HepG2 (cell line): ENCODE measurements at regions not wholly inside any gene's neighbourhood (a gene's known extent, or its start where the extent isn't known, plus 50 kb on each side); places are given as distances from the start of the nearest gene placed in this dataset.

Source experiments
- ATF3 ChIP-seq: sonication (generic); formaldehyde crosslinking; IDR thresholded peaks from 2 replicates; pipeline ENCODE4 v1.4.0; 2020; ENCODE audit warnings: missing genetic modification reagents
- NCOR1 ChIP-seq: fragments of 200-600 bp; sonication (generic); IDR thresholded peaks from 2 replicates; pipeline ENCODE4 v1.7.0; 2017; ENCODE audit warnings: antibody characterized with exemption, low read length, borderline replicate concordance
- ZKSCAN8 ChIP-seq: IDR thresholded peaks from 2 replicates; pipeline ENCODE4 v1.6.1; 2016; ENCODE audit warnings: borderline replicate concordance, missing genetic modification reagents, missing compliant biosample characterization
- TF ChIP-seq, protein P1 (sequence below): sonication (generic); formaldehyde crosslinking; IDR thresholded peaks from 2 replicates; pipeline ENCODE4 v1.9.0; 2022; ENCODE audit warnings: missing genetic modification reagents, mild to moderate bottlenecking, borderline replicate concordance
- TF ChIP-seq, protein P2 (sequence below): sonication (generic); formaldehyde crosslinking; IDR thresholded peaks from 2 replicates; pipeline ENCODE4 v1.5.0; 2020; ENCODE audit warnings: mild to moderate bottlenecking, missing genetic modification reagents, moderate library complexity

DNA sequence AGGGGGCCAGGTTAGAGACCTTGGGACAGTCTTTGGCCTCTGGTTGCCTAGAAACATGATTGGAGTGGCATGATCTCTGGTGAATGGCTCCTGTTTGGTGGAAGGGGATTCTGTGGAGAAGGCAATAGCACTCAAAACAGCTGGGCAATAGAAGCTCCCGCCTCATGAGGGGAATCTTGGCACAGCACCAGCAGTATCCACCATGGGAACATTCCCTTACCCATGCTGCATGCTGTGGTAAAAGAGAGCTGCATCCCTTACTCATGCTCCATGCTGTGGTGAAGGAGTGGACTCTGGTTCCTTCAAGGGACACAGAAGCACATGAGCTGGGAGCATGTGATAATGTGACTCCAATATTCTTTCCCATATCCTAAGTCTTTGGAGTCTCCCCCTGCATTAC, 160.6 kb downstream of the PJA2 start:
- TF ChIP-seq ATF3 (CRISPR knock-in tag) = no peak
- TF ChIP-seq, protein P1, sequence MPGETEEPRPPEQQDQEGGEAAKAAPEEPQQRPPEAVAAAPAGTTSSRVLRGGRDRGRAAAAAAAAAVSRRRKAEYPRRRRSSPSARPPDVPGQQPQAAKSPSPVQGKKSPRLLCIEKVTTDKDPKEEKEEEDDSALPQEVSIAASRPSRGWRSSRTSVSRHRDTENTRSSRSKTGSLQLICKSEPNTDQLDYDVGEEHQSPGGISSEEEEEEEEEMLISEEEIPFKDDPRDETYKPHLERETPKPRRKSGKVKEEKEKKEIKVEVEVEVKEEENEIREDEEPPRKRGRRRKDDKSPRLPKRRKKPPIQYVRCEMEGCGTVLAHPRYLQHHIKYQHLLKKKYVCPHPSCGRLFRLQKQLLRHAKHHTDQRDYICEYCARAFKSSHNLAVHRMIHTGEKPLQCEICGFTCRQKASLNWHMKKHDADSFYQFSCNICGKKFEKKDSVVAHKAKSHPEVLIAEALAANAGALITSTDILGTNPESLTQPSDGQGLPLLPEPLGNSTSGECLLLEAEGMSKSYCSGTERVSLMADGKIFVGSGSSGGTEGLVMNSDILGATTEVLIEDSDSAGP (CRISPR knock-in tag) = no peak
- no peak for TF ChIP-seq NCOR1
- TF ChIP-seq ZKSCAN8 (CRISPR knock-in tag) = no peak
- TF ChIP-seq, protein P2, sequence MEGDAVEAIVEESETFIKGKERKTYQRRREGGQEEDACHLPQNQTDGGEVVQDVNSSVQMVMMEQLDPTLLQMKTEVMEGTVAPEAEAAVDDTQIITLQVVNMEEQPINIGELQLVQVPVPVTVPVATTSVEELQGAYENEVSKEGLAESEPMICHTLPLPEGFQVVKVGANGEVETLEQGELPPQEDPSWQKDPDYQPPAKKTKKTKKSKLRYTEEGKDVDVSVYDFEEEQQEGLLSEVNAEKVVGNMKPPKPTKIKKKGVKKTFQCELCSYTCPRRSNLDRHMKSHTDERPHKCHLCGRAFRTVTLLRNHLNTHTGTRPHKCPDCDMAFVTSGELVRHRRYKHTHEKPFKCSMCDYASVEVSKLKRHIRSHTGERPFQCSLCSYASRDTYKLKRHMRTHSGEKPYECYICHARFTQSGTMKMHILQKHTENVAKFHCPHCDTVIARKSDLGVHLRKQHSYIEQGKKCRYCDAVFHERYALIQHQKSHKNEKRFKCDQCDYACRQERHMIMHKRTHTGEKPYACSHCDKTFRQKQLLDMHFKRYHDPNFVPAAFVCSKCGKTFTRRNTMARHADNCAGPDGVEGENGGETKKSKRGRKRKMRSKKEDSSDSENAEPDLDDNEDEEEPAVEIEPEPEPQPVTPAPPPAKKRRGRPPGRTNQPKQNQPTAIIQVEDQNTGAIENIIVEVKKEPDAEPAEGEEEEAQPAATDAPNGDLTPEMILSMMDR (CRISPR knock-in tag) = no peak
